Epithelial cell of esophagus (primary cell): ENCODE measurements at regions not wholly inside any gene's neighbourhood (a gene's known extent, or its start where the extent isn't known, plus 50 kb on each side); places are given as distances from the start of the nearest gene placed in this dataset.
"Not testable (repeated sequence)": the region's sequence is repeated elsewhere in the genome, so short reads cannot be mapped to it uniquely, and the experiment has no call there.

Experiments used
- DNase-seq: peaks from one replicate; pipeline ENCODE4 v3.0.0; 2010; ENCODE audit warnings: low read depth
- H3K4me3 ChIP-seq: 2 replicates; pipeline ENCODE4 v1.5.1; 2011; ENCODE audit warnings: mild to moderate bottlenecking, low read length, control low read depth
- CTCF ChIP-seq: IDR thresholded peaks from 2 replicates; pipeline ENCODE4 v1.5.1; 2011; ENCODE audit warnings: low read depth, mild to moderate bottlenecking, low read length, control low read depth, inconsistent platforms; ENCODE audit not compliant: insufficient read depth; ENCODE audit errors: missing control alignments

GRCh38 chr21:32930673-32931072, 95.1 kb upstream of the OLIG2 start:
- no peak overlapping the region for H3K4me3 ChIP-seq
- no peak for DNase-seq
- no peak for TF ChIP-seq CTCF

- not testable (repeated sequence) for DNase-seq, H3K4me3 ChIP-seq
These were observed 91.7 kb upstream of the OLIG2 start for GRCh38 chr21:32934068-32934467.

GRCh38 chr21:32934829-32935228, 90.9 kb upstream of the OLIG2 start:
- no peak for TF ChIP-seq CTCF
- no peak overlapping the region for H3K4me3 ChIP-seq
- DNase-seq: no peak

GRCh38 chr21:32940079-32941014, 85.4 kb upstream of the OLIG2 start:
- peak; percentile 62 for DNase-seq
- peak; percentile 82 for TF ChIP-seq CTCF
- H3K4me3 ChIP-seq: no peak overlapping the region

GRCh38 chr21:32941263-32941662, 84.5 kb upstream of the OLIG2 start:
- no peak overlapping the region for H3K4me3 ChIP-seq
- DNase-seq: no peak
- no peak for TF ChIP-seq CTCF

GRCh38 chr21:32946654-32947053, 79.1 kb upstream of the OLIG2 start:
- DNase-seq: no peak
- H3K4me3 ChIP-seq: no peak overlapping the region
- no peak for TF ChIP-seq CTCF

GRCh38 chr21:32947736-32948135, 78.0 kb upstream of the OLIG2 start:
- no peak overlapping the region for H3K4me3 ChIP-seq
- DNase-seq: no peak
- no peak for TF ChIP-seq CTCF
